ENCODE measurements at regions not wholly inside any gene's neighbourhood (a gene's known extent, or its start where the extent isn't known, plus 50 kb on each side); places are given as distances from the start of the nearest gene placed in this dataset.

DNA sequence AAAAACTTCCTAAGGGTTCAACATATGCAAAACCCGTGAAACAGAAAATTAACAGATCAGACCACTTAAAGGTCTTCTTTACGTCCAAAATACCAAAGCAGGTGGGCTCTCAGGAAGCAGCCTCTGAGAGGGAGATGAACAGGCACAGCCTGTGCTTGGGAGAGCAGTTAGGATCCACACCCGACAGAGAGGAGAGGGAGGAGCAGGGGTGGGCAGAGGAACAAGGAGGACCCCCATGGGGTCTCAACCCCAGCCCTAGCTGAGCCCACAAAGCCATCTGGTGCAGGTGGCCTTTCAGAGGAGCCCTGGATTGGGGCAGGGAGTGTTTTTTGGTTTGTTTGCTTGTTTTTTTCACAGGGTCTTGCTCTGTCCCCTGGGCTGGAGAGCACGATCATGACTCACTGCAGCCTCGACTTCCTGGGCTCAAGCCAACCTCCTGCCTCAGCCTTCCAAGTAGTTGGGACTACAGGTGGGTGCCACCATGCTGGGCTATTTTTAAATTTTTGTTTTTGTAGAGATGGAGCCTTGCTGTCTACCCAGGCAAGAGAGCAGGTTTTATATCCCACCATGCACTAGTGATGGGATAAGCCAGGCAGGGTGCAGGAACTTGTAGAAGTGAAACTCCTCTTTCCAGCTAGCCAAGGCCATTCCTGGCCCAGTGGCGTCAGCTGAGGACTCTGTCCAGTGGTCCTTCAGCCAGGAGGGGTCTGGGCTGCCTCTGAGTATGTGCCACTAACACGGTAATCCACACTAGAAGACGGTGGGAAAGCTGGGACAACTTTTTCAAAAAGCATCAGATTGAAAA lies 154.1 kb upstream of the HDAC4 start (continued):
- no peak for TF ChIP-seq ZNF622 (IDR thresholded peaks at IDR 0.05)
- TF ChIP-seq ZSCAN29 (IDR thresholded peaks at IDR 0.05), result no peak
- TF ChIP-seq ZNF274 (IDR thresholded peaks at IDR 0.05; ENCODE audit: insufficient read depth, insufficient read length), result no peak

DNA sequence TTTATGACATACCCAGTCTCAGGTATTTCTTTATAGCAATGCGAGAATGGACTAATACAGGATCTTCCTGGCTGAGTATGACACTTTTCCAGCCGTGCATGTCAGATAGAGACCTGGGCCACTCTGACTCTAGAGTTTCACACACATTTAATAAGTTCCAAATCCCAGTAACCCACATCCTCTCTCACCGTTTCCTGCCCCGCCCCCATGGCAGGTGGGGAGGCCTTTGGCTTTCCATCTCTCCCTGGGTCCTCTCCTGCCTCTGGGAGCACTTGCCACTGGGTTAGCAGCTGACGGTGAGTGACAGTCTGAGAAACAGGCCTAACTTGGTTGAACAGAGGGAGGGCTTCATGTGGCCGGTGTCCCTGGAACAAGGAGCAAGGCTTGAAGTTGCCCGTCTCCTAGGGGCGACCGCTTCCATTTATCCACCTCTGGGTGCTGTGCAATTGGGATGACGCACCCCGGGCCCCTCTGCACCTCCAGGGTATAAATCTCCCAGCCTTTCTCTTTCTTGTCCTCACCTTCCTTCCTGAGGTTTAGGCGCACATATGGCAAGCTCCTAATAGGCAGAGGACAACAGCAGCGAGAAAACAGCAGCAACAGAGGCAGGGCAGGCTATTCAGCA lies 152.7 kb upstream of the HDAC4 start:
- in situ Hi-C loops (cut with MboI) (no loop called here), intact Hi-C loops (cut with micrococcal nuclease; ENCODE audit: unreplicated experiment) (no loop called here)
- no peak overlapping the region for H3K4me3 ChIP-seq
- no peaks in the 10 kb centered on the region for H4K20me1 ChIP-seq (ENCODE audit: control insufficient read depth, insufficient read depth)
- no peaks in the 10 kb centered on the region for H3K79me2 ChIP-seq (ENCODE audit: control insufficient read depth, insufficient read depth, low read length)
- ATAC-seq, result no peak
- WGBS (ENCODE audit: insufficient coverage, insufficient replicate concordance, low lambda C conversion rate, missing lambda C conversion rate), result 35% methylated on average over 13 of the region's 13 CpGs
- no peak for DNase-seq (ENCODE audit: low read depth, low spot score)
- TF ChIP-seq CHD1 (IDR thresholded peaks at IDR 0.05; ENCODE audit: low read depth, low read length) (no peak), HDAC2 (IDR thresholded peaks at IDR 0.05) (no peak), ZNF207 (IDR thresholded peaks at IDR 0.05; ENCODE audit: borderline replicate concordance) (no peak), IKZF1 (conservative IDR thresholded peaks at IDR 0.05) (no peak), SMAD1 (IDR thresholded peaks at IDR 0.05; ENCODE audit: low read depth, partially characterized antibody) (no peak), CREM (IDR thresholded peaks at IDR 0.05; ENCODE audit: low read depth) (no peak), EGR1 (IDR thresholded peaks at IDR 0.05; ENCODE audit: borderline replicate concordance in 1 of 2, low read depth in 2 of 2, low read length in 2 of 2) (no peak), EP300 (IDR thresholded peaks at IDR 0.05; ENCODE audit: borderline replicate concordance in 1 of 2, control insufficient read depth in 1 of 2, low read depth in 2 of 2, low read length in 2 of 2) (no peak), IKZF2 (IDR thresholded peaks at IDR 0.05) (no peak), GABPA (IDR thresholded peaks at IDR 0.05; ENCODE audit: low read depth) (no peak)
- TF ChIP-seq, protein P1, sequence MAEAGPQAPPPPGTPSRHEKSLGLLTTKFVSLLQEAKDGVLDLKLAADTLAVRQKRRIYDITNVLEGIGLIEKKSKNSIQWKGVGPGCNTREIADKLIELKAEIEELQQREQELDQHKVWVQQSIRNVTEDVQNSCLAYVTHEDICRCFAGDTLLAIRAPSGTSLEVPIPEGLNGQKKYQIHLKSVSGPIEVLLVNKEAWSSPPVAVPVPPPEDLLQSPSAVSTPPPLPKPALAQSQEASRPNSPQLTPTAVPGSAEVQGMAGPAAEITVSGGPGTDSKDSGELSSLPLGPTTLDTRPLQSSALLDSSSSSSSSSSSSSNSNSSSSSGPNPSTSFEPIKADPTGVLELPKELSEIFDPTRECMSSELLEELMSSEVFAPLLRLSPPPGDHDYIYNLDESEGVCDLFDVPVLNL (IDR thresholded peaks at IDR 0.05; ENCODE audit: low read depth, low read length), result no peak
- TF ChIP-seq, protein P2, sequence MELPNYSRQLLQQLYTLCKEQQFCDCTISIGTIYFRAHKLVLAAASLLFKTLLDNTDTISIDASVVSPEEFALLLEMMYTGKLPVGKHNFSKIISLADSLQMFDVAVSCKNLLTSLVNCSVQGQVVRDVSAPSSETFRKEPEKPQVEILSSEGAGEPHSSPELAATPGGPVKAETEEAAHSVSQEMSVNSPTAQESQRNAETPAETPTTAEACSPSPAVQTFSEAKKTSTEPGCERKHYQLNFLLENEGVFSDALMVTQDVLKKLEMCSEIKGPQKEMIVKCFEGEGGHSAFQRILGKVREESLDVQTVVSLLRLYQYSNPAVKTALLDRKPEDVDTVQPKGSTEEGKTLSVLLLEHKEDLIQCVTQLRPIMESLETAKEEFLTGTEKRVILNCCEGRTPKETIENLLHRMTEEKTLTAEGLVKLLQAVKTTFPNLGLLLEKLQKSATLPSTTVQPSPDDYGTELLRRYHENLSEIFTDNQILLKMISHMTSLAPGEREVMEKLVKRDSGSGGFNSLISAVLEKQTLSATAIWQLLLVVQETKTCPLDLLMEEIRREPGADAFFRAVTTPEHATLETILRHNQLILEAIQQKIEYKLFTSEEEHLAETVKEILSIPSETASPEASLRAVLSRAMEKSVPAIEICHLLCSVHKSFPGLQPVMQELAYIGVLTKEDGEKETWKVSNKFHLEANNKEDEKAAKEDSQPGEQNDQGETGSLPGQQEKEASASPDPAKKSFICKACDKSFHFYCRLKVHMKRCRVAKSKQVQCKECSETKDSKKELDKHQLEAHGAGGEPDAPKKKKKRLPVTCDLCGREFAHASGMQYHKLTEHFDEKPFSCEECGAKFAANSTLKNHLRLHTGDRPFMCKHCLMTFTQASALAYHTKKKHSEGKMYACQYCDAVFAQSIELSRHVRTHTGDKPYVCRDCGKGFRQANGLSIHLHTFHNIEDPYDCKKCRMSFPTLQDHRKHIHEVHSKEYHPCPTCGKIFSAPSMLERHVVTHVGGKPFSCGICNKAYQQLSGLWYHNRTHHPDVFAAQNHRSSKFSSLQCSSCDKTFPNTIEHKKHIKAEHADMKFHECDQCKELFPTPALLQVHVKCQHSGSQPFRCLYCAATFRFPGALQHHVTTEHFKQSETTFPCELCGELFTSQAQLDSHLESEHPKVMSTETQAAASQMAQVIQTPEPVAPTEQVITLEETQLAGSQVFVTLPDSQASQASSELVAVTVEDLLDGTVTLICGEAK (IDR thresholded peaks at IDR 0.05; ENCODE audit: borderline replicate concordance), result no peak
- H3K9me3 ChIP-seq (replicated peaks; ENCODE audit: control insufficient read depth, insufficient read depth, low read length), result no peaks in the 10 kb centered on the region
- no TSS peak for BruUV-seq (replicated peaks)
- no peaks in the 10 kb centered on the region; a peak in 3 of 4 replicates for H3K27me3 ChIP-seq (replicated peaks in 1 of 2; ENCODE audit: control insufficient read depth in 2 of 2, insufficient read depth in 2 of 2, low read length in 1 of 2)
- H3K4me1 ChIP-seq (ENCODE audit: control insufficient read depth, insufficient read depth, low read length), result no peaks in the 10 kb centered on the region
- no peak overlapping the region for H2AFZ ChIP-seq (ENCODE audit: control insufficient read depth, low read depth, low read length)
- no peak overlapping the region for H3K4me2 ChIP-seq (ENCODE audit: control insufficient read depth, insufficient read depth)
- no peaks in the 10 kb centered on the region for H3K36me3 ChIP-seq (ENCODE audit: control insufficient read depth in 2 of 2, insufficient read depth in 2 of 2, low read length in 1 of 2)
- H3K27ac ChIP-seq (ENCODE audit: control insufficient read depth, insufficient read depth), result no peak overlapping the region
- ChIA-PET CTCF (no interaction called here), RAD21 (ENCODE audit: unreplicated experiment) (no interaction called here), POLR2A (no interaction called here), SMC1A (ENCODE audit: uncharacterized antibody, unreplicated experiment) (no interaction called here)
- H3K9ac ChIP-seq (ENCODE audit: control insufficient read depth, insufficient read depth, low read length), result no peak overlapping the region
- no peak for FAIRE-seq

Measured in GM12878 (cell line).